DOHH2 (cell line): ENCODE measurements at regions not wholly inside any gene's neighbourhood (a gene's known extent, or its start where the extent isn't known, plus 50 kb on each side); places are given as distances from the start of the nearest gene placed in this dataset.

ENCODE experiments used
- CTCF ChIP-seq: fragments of 200-600 bp; sonication (generic); IDR thresholded peaks from one replicate; pipeline ENCODE4 v1.5.1; 2014; ENCODE audit warnings: antibody characterized with exemption, mild to moderate bottlenecking, low read depth, low read length; ENCODE audit not compliant: poor library complexity, severe bottlenecking
- EZH2phosphoT487 ChIP-seq: fragments of 200-600 bp; sonication (generic); IDR thresholded peaks from 2 replicates; pipeline ENCODE4 v1.6.1; 2017; ENCODE audit warnings: borderline replicate concordance, mild to moderate bottlenecking, antibody characterized with exemption, low read length, moderate library complexity, mixed read lengths

- TF ChIP-seq EZH2phosphoT487 (no peak), CTCF (no peak)
Measured at GRCh38 chr6:43852350-43852864, 82.4 kb downstream of the VEGFA start.
